Gastroesophageal sphincter (tissue), 4 donors: ENCODE measurements at regions not wholly inside any gene's neighbourhood (a gene's known extent, or its start where the extent isn't known, plus 50 kb on each side); places are given as distances from the start of the nearest gene placed in this dataset.

Experiments
- ATAC-seq: fragments of 150-250 bp; one replicate; pipeline ENCODE4 v1.9.1; 2016; ENCODE audit warnings: mild to moderate bottlenecking, moderate library complexity
- H3K27ac ChIP-seq, 4 donors: fragments of 200-600 bp; sonication (generic) in 3 of 4; 1 replicate in 3 of 4; 2 replicates in 1 of 4; pipeline ENCODE4 v1.5.1; 2016 to 2019
- H3K27me3 ChIP-seq: fragments of 200-600 bp; sonication (generic); one replicate; pipeline ENCODE4 v1.5.1; 2019
- H3K36me3 ChIP-seq, 2 donors: fragments of 200-600 bp; sonication (generic); one replicate each; pipeline ENCODE4 v1.5.1; 2019; ENCODE audit warnings: control low read depth in 1 of 2
- H3K4me1 ChIP-seq, 3 donors: fragments of 200-600 bp; sonication (generic); 1 replicate in 2 of 3; 2 replicates in 1 of 3; pipeline ENCODE4 v1.5.1; 2016 to 2019; ENCODE audit warnings: control low read depth in 2 of 3
- H3K4me3 ChIP-seq, 2 donors: fragments of 200-600 bp; sonication (generic); one replicate each; pipeline ENCODE4 v1.5.1; 2019; ENCODE audit warnings: mild to moderate bottlenecking in 1 of 2, moderate library complexity in 1 of 2
- H3K9me3 ChIP-seq, 3 donors: fragments of 200-600 bp; sonication (generic); one replicate each; pipeline ENCODE4 v1.5.1; 2017 to 2019; ENCODE audit warnings: control low read depth in 2 of 3
- CTCF ChIP-seq, 4 experiments: fragments of 200-600 bp in 2 of 4; fragments of 450-650 bp in 2 of 4; sonication (generic) in 1 of 4; IDR thresholded peaks; one replicate each; pipeline ENCODE4 v1.5.1; 2017 to 2019; ENCODE audit warnings: antibody characterized with exemption in 4 of 4, mild to moderate bottlenecking in 2 of 4, moderate library complexity in 2 of 4
- EP300 ChIP-seq: sonication (generic); formaldehyde crosslinking; IDR thresholded peaks from one replicate; pipeline ENCODE4 v1.6.1; 2017; ENCODE audit warnings: antibody characterized with exemption, mild to moderate bottlenecking
- POLR2A ChIP-seq, 2 donors: fragments of 450-650 bp; IDR thresholded peaks; one replicate each; pipeline ENCODE4 v1.6.1; 2017; ENCODE audit warnings: antibody characterized with exemption in 2 of 2, mild to moderate bottlenecking in 2 of 2, moderate library complexity in 1 of 2
- POLR2AphosphoS5 ChIP-seq: sonication (generic); formaldehyde crosslinking; IDR thresholded peaks from one replicate; pipeline ENCODE4 v1.6.1; 2017; ENCODE audit warnings: antibody characterized with exemption
- WGBS, 2 donors: methylation state at CpG; one replicate each; pipeline ENCODE4 v1.1.5; 2018; ENCODE audit warnings: low coverage in 1 of 2; 5-methylcytosine and 5-hydroxymethylcytosine counted together

- Histone ChIP-seq H3K27ac (no peak overlapping the region), H3K36me3 (no peaks in the 10 kb centered on the region), H3K4me1 (no peaks in the 10 kb centered on the region), H3K9me3 (no peaks in the 10 kb centered on the region), H3K4me3 (no peak overlapping the region), H3K27me3 (no peaks in the 10 kb centered on the region)
- ATAC-seq: no peak
- TF ChIP-seq POLR2A (IDR thresholded peaks at IDR 0.05) (no peak), POLR2AphosphoS5 (no peak), EP300 (no peak)
- 44 to 80% methylated on average over 1 of the region's 1 CpG for WGBS, 2 donors
These were observed 638.3 kb downstream of the HTR1A start for GRCh38 chr5:63323926-63324325.

- Histone ChIP-seq H3K4me1 (no peaks in the 10 kb centered on the region), H3K4me3 (no peak overlapping the region), H3K36me3 (no peaks in the 10 kb centered on the region), H3K27ac (no peak overlapping the region), H3K27me3 (no peaks in the 10 kb centered on the region), H3K9me3 (no peaks in the 10 kb centered on the region)
- WGBS, 2 donors: 54 to 66% methylated on average over 6 of the region's 6 CpGs
- no peak for ATAC-seq
- TF ChIP-seq CTCF (IDR thresholded peaks at IDR 0.05) (no peak), POLR2A (IDR thresholded peaks at IDR 0.05) (no peak), EP300 (no peak), POLR2AphosphoS5 (no peak)
These were observed 647.7 kb downstream of the HTR1A start for GRCh38 chr5:63314551-63314950.

- no peak for TF ChIP-seq EP300
- TF ChIP-seq CTCF (IDR thresholded peaks at IDR 0.05): no peak
- TF ChIP-seq POLR2A (IDR thresholded peaks at IDR 0.05): no peak
- no peak for TF ChIP-seq POLR2AphosphoS5
- Histone ChIP-seq H3K4me3 (no peak overlapping the region), H3K4me1 (no peaks in the 10 kb centered on the region), H3K9me3 (no peaks in the 10 kb centered on the region), H3K27ac (no peak overlapping the region), H3K27me3 (no peaks in the 10 kb centered on the region), H3K36me3 (no peaks in the 10 kb centered on the region)
- ATAC-seq: no peak
- 75 to 77% methylated on average over 1 of the region's 1 CpG for WGBS, 2 donors
These were observed 651.6 kb downstream of the HTR1A start for GRCh38 chr5:63310644-63311043.

GRCh38 chr5:63306909-63307308, 655.3 kb downstream of the HTR1A start:
- H3K36me3 ChIP-seq: no peaks in the 10 kb centered on the region
- TF ChIP-seq EP300 (no peak), CTCF (IDR thresholded peaks at IDR 0.05) (no peak), POLR2A (IDR thresholded peaks at IDR 0.05) (no peak), POLR2AphosphoS5 (no peak)
- 95 to 100% methylated on average over 1 of the region's 1 CpG for WGBS, 2 donors
- H3K27ac ChIP-seq: no peak overlapping the region
- H3K9me3 ChIP-seq: no peaks in the 10 kb centered on the region
- H3K27me3 ChIP-seq: no peaks in the 10 kb centered on the region
- no peaks in the 10 kb centered on the region for H3K4me1 ChIP-seq
- ATAC-seq: no peak
- H3K4me3 ChIP-seq: no peak overlapping the region

GRCh38 chr5:63293317-63293716, 668.9 kb downstream of the HTR1A start:
- 54% methylated on average over 1 of the region's 1 CpG for WGBS, 2 donors

More at GRCh38 chr5:63293317-63293716, 668.9 kb downstream of the HTR1A start:
- Histone ChIP-seq H3K27ac (no peak overlapping the region), H3K4me1 (no peaks in the 10 kb centered on the region), H3K4me3 (no peak overlapping the region), H3K36me3 (no peaks in the 10 kb centered on the region), H3K9me3 (no peaks in the 10 kb centered on the region), H3K27me3 (no peaks in the 10 kb centered on the region)
- ATAC-seq: no peak
- TF ChIP-seq POLR2AphosphoS5: no peak
- TF ChIP-seq EP300: no peak
- TF ChIP-seq CTCF (IDR thresholded peaks at IDR 0.05): no peak
- TF ChIP-seq POLR2A (IDR thresholded peaks at IDR 0.05): no peak
